ENCODE measurements at regions not wholly inside any gene's neighbourhood (a gene's known extent, or its start where the extent isn't known, plus 50 kb on each side); places are given as distances from the start of the nearest gene placed in this dataset. TPM values are rescaled to one million over a fixed set of nuclear protein-coding genes. Genes with fewer than 3 reads are reported as not detected.

- no peak overlapping the region for H3K27ac ChIP-seq (ENCODE audit: low read length, poor library complexity, severe bottlenecking)
- no peak overlapping the region for H2BK5ac ChIP-seq (ENCODE audit: low read depth, low read length, poor library complexity, severe bottlenecking)
- H2AK5ac ChIP-seq (ENCODE audit: low read length, severe bottlenecking): no peak overlapping the region
- no peak overlapping the region for H3K4me2 ChIP-seq (ENCODE audit: low read length, poor library complexity, severe bottlenecking)
- no peak overlapping the region for H2BK120ac ChIP-seq (ENCODE audit: low read depth, low read length)
- H3K79me1 ChIP-seq (replicated peaks; ENCODE audit: low read length, poor library complexity, severe bottlenecking): no peaks in the 10 kb centered on the region
- H3K9me3 ChIP-seq (ENCODE audit: control insufficient read depth, low read length): no peaks in the 10 kb centered on the region
- no peak overlapping the region for H3K18ac ChIP-seq (ENCODE audit: low read depth in 1 of 2, low read length in 2 of 2)
- H4K8ac ChIP-seq (ENCODE audit: low read length): no peak overlapping the region
- H3K9ac ChIP-seq (ENCODE audit: low read length): no peak overlapping the region
- no peak overlapping the region for H2AFZ ChIP-seq (ENCODE audit: low read depth, low read length)
- H3K14ac ChIP-seq (ENCODE audit: low read length in 2 of 2): no peak overlapping the region
- no peak overlapping the region for H2BK12ac ChIP-seq (ENCODE audit: low read length in 2 of 2)
- 40% methylated on average over 2 of the region's 2 CpGs for WGBS
- no peaks in the 10 kb centered on the region for H3K4me1 ChIP-seq (ENCODE audit: control insufficient read depth, insufficient read depth, low read depth, low read length)
- H3K27me3 ChIP-seq (ENCODE audit: control insufficient read depth in 1 of 2, insufficient read depth in 1 of 2, low read length in 2 of 2): no peaks in the 10 kb centered on the region
- H3K4ac ChIP-seq (ENCODE audit: low read depth in 1 of 2, low read length in 2 of 2): no peak overlapping the region
- H4K91ac ChIP-seq (ENCODE audit: low read length): no peak overlapping the region
- no peak for DNase-seq
- no peak overlapping the region for H3K4me3 ChIP-seq (ENCODE audit: insufficient read depth in 1 of 2, low read depth in 1 of 2, low read length in 2 of 2)
- H3K23ac ChIP-seq (ENCODE audit: low read length in 2 of 2): no peak overlapping the region
- H3K36me3 ChIP-seq (ENCODE audit: control insufficient read depth in 1 of 2, insufficient read depth in 2 of 2, low read depth in 1 of 2, low read length in 2 of 2): no peaks in the 10 kb centered on the region
- no peak overlapping the region for H2BK15ac ChIP-seq (ENCODE audit: low read depth, poor library complexity, severe bottlenecking)
These were observed 51.3 kb upstream of the STXBP6 start for GRCh38 chr14:25101276-25101675.

Small RNA genes in the stretch of these regions (small RNA-seq; reads per million reads assigned to genes)
- gene HMGN2P6 (ENCODE audit: low read depth): not detected

All from mesenchymal stem cell (in vitro differentiated cells and primary cell).